SK-N-SH treated with all-trans-retinoic acid at 6 μM for 48 hours (cell line): ENCODE measurements at regions not wholly inside any gene's neighbourhood (a gene's known extent, or its start where the extent isn't known, plus 50 kb on each side); places are given as distances from the start of the nearest gene placed in this dataset.

Experiments
- ARNTL ChIP-seq: fragments of 450-650 bp; formaldehyde crosslinking; IDR thresholded peaks from 2 replicates; pipeline ENCODE4 v1.5.0; 2020; ENCODE audit warnings: low read depth, mild to moderate bottlenecking, moderate library complexity, borderline replicate concordance
- BACH2 ChIP-seq: fragments of 250-450 bp; sonication (Bioruptor Pico); IDR thresholded peaks from 2 replicates; pipeline ENCODE4 v1.9.0; 2021; ENCODE audit warnings: mild to moderate bottlenecking, borderline replicate concordance
- CREB5 ChIP-seq: fragments of 250-450 bp; sonication (Bioruptor Pico); IDR thresholded peaks from 2 replicates; pipeline ENCODE4 v1.5.1; 2020; ENCODE audit warnings: low read depth, mild to moderate bottlenecking, moderate library complexity
- CSDC2 ChIP-seq: fragments of 250-450 bp; sonication (Bioruptor Pico); IDR thresholded peaks from 2 replicates; pipeline ENCODE4 v1.5.0; 2020; ENCODE audit warnings: mild to moderate bottlenecking, moderate library complexity
- ESRRG ChIP-seq: fragments of 250-450 bp; sonication (Bioruptor Pico); IDR thresholded peaks from 2 replicates; pipeline ENCODE4 v1.6.1; 2021; ENCODE audit warnings: mild to moderate bottlenecking
- GLIS3 ChIP-seq: fragments of 250-450 bp; sonication (Bioruptor Pico); IDR thresholded peaks from 2 replicates; pipeline ENCODE4 v1.5.0; 2020; ENCODE audit warnings: mild to moderate bottlenecking, moderate library complexity
- ISL1 ChIP-seq: fragments of 250-450 bp; sonication (Bioruptor Pico); IDR thresholded peaks from 2 replicates; pipeline ENCODE4 v2.1.2; 2022; ENCODE audit warnings: mild to moderate bottlenecking, moderate library complexity
- PATZ1 ChIP-seq: fragments of 250-450 bp; sonication (Bioruptor Pico); IDR thresholded peaks from 2 replicates; pipeline ENCODE4 v1.8.0; 2020; ENCODE audit warnings: mild to moderate bottlenecking, moderate library complexity, borderline replicate concordance
- TOX ChIP-seq: fragments of 250-450 bp; sonication (Bioruptor Pico); IDR thresholded peaks from 2 replicates; pipeline ENCODE4 v1.8.0; 2021; ENCODE audit warnings: mild to moderate bottlenecking, moderate library complexity, borderline replicate concordance
- ZFP30 ChIP-seq: fragments of 450-650 bp; formaldehyde crosslinking; IDR thresholded peaks from 2 replicates; pipeline ENCODE4 v1.5.0; 2022; ENCODE audit warnings: mild to moderate bottlenecking, moderate library complexity
- ZNF70 ChIP-seq: fragments of 450-650 bp; formaldehyde crosslinking; IDR thresholded peaks from 2 replicates; pipeline ENCODE4 v1.5.0; 2020; ENCODE audit warnings: mild to moderate bottlenecking, moderate library complexity
- ZNF8 ChIP-seq: fragments of 450-650 bp; formaldehyde crosslinking; IDR thresholded peaks from 2 replicates; pipeline ENCODE4 v1.5.0; 2020; ENCODE audit warnings: mild to moderate bottlenecking, moderate library complexity

GRCh38 chr13:99892196-99892613 is 79.4 kb downstream of the ZIC5 start:
- TF ChIP-seq CREB5 (CRISPR knock-in tag): no peak
- no peak for TF ChIP-seq BACH2
- TF ChIP-seq ISL1 (CRISPR knock-in tag): no peak
- TF ChIP-seq ZNF70 (CRISPR knock-in tag): no peak
- TF ChIP-seq PATZ1 (CRISPR knock-in tag): no peak
- TF ChIP-seq GLIS3 (CRISPR knock-in tag): no peak
- no peak for TF ChIP-seq ZNF8 (CRISPR knock-in tag)
- TF ChIP-seq ESRRG: no peak
- TF ChIP-seq ARNTL (CRISPR knock-in tag): no peak
- TF ChIP-seq CSDC2 (CRISPR knock-in tag): no peak
- no peak for TF ChIP-seq ZFP30 (CRISPR knock-in tag)
- no peak for TF ChIP-seq TOX (CRISPR knock-in tag)
